Common myeloid progenitor, CD34-positive (primary cell): ENCODE measurements at regions not wholly inside any gene's neighbourhood (a gene's known extent, or its start where the extent isn't known, plus 50 kb on each side); places are given as distances from the start of the nearest gene placed in this dataset.
"Not testable (repeated sequence)": the region's sequence is repeated elsewhere in the genome, so short reads cannot be mapped to it uniquely, and the experiment has no call there.

Source experiments
- CTCF ChIA-PET: fragments of 350-600 bp; sonication (Branson Sonifier 250); formaldehyde crosslinking; loops from one replicate; lab custom pipeline; 2021; ENCODE audit warnings: antibody characterized with exemption; lab: Charles Lee
- POLR2A ChIA-PET: fragments of 350-600 bp; sonication (Branson Sonifier 250); formaldehyde crosslinking; loops from one replicate; lab custom pipeline; 2021; ENCODE audit warnings: antibody characterized with exemption; lab: Charles Lee
- DNase-seq, 3 donors: peaks; one replicate each; pipeline versions ENCODE4 v3.0.0 to v3.0.0-alpha.2; 2013
- H3K27ac ChIP-seq, 2 experiments: 1 replicate in 1 of 2; 2 replicates in 1 of 2; pipeline ENCODE4 v1.7.0; 2013; ENCODE audit warnings: inconsistent platforms in 2 of 2, low read length in 2 of 2, mild to moderate bottlenecking in 2 of 2, low read depth in 1 of 2, moderate library complexity in 1 of 2; ENCODE audit not compliant: severe bottlenecking in 2 of 2, insufficient read depth in 1 of 2, poor library complexity in 1 of 2
- H3K27me3 ChIP-seq, 5 experiments: replicated peaks in 2 of 5; 1 replicate in 3 of 5; 2 replicates in 2 of 5; pipeline versions ENCODE4 v1.6.1 to v1.7.0; 2013; ENCODE audit warnings: low read length in 4 of 5, mild to moderate bottlenecking in 2 of 5, moderate library complexity in 2 of 5, inconsistent platforms in 1 of 5; ENCODE audit not compliant: insufficient read depth in 5 of 5, control insufficient read depth in 4 of 5
- H3K36me3 ChIP-seq, 4 experiments: 1 replicate in 2 of 4; 2 replicates in 2 of 4; pipeline versions ENCODE4 v1.6.1 to v1.7.0; 2013; ENCODE audit warnings: low read length in 3 of 4, control low read depth in 1 of 4, mild to moderate bottlenecking in 1 of 4; ENCODE audit not compliant: control insufficient read depth in 4 of 4, insufficient read depth in 4 of 4
- H3K4me1 ChIP-seq, 4 experiments: 1 replicate in 3 of 4; 2 replicates in 1 of 4; pipeline versions ENCODE4 v1.6.1 to v1.7.1; 2013; ENCODE audit warnings: low read length in 3 of 4, mild to moderate bottlenecking in 3 of 4, control low read depth in 1 of 4, inconsistent platforms in 1 of 4, moderate library complexity in 1 of 4; ENCODE audit not compliant: control insufficient read depth in 4 of 4, insufficient read depth in 4 of 4; ENCODE audit errors: control extremely low read depth in 1 of 4
- H3K4me3 ChIP-seq, 7 experiments: 1 replicate in 4 of 7; 2 replicates in 3 of 7; pipeline versions ENCODE4 v1.5.1 to v1.7.0; 2013; ENCODE audit warnings: mild to moderate bottlenecking in 7 of 7, low read length in 6 of 7, moderate library complexity in 6 of 7, inconsistent platforms in 2 of 7, low read depth in 2 of 7, control low read depth in 1 of 7; ENCODE audit not compliant: insufficient read depth in 4 of 7, control insufficient read depth in 1 of 7; ENCODE audit errors: extremely low read depth in 1 of 7
- H3K9me3 ChIP-seq, 5 experiments: 1 replicate in 4 of 5; 2 replicates in 1 of 5; pipeline versions ENCODE4 v1.6.1 to v1.7.1; 2013; ENCODE audit warnings: low read length in 4 of 5, mild to moderate bottlenecking in 2 of 5, inconsistent platforms in 1 of 5, low read depth in 1 of 5, moderate library complexity in 1 of 5; ENCODE audit not compliant: control insufficient read depth in 4 of 5, insufficient read depth in 2 of 5; ENCODE audit errors: control extremely low read depth in 1 of 5
- WGBS: methylation state at CpG from one replicate; pipeline ENCODE4 v1.1.5; 2013; ENCODE audit not compliant: insufficient coverage; 5-methylcytosine and 5-hydroxymethylcytosine counted together

GRCh38 chr20:29309481-29309880 is 1948.0 kb upstream of the DEFB115 start:
- H3K4me3 ChIP-seq, H3K27ac ChIP-seq, POLR2A ChIA-PET, CTCF ChIA-PET, H3K4me1 ChIP-seq, DNase-seq, H3K36me3 ChIP-seq, H3K27me3 ChIP-seq: not testable (repeated sequence)
- peaks cover 0 to 13% (median 3%) of the 10 kb centered on the region in 5 experiments for H3K9me3 ChIP-seq
- WGBS, result 87% methylated on average over 15 of the region's 17 CpGs

GRCh38 chr20:29311046-29311445 is 1946.4 kb upstream of the DEFB115 start:
- H3K4me1 ChIP-seq, H3K27me3 ChIP-seq, H3K36me3 ChIP-seq, CTCF ChIA-PET, POLR2A ChIA-PET, DNase-seq, H3K27ac ChIP-seq, H3K4me3 ChIP-seq: not testable (repeated sequence)
- 83% methylated on average over 2 of the region's 16 CpGs for WGBS
- peaks cover 0 to 12% (median 3%) of the 10 kb centered on the region in 5 experiments for H3K9me3 ChIP-seq

- WGBS, result 51% methylated on average over 4 of the region's 8 CpGs
- H3K36me3 ChIP-seq, H3K4me1 ChIP-seq, H3K27me3 ChIP-seq, H3K27ac ChIP-seq, DNase-seq, CTCF ChIA-PET, H3K9me3 ChIP-seq, POLR2A ChIA-PET, H3K4me3 ChIP-seq: not testable (repeated sequence)
These were observed 1944.8 kb upstream of the DEFB115 start for GRCh38 chr20:29312679-29313078.

- CTCF ChIA-PET, result no interaction called here
- 84% methylated on average over 12 of the region's 18 CpGs for WGBS
- no peaks in the 10 kb centered on the region for H3K27me3 ChIP-seq
- H3K9me3 ChIP-seq, result peaks cover 0 to 7% (median 3%) of the 10 kb centered on the region in 5 experiments
- POLR2A ChIA-PET, result no interaction called here
- no peak for DNase-seq
- no peaks in the 10 kb centered on the region for H3K4me1 ChIP-seq
- no peak overlapping the region for H3K4me3 ChIP-seq
- H3K36me3 ChIP-seq, result no peaks in the 10 kb centered on the region
- no peak overlapping the region for H3K27ac ChIP-seq
These were observed 1944.0 kb upstream of the DEFB115 start for GRCh38 chr20:29313481-29313880.

- no peaks in the 10 kb centered on the region for H3K4me1 ChIP-seq
- ChIA-PET POLR2A (no interaction called here), CTCF (no interaction called here)
- H3K9me3 ChIP-seq, result peaks cover 0 to 13% (median 8%) of the 10 kb centered on the region in 5 experiments
- H3K27me3 ChIP-seq, result peaks cover 0 to 6% (median 0%) of the 10 kb centered on the region in 5 experiments
- 100% methylated on average over 5 of the region's 6 CpGs for WGBS
- no peaks in the 10 kb centered on the region for H3K36me3 ChIP-seq
- no peak overlapping the region for H3K4me3 ChIP-seq
- no peak for DNase-seq
- no peak overlapping the region for H3K27ac ChIP-seq
These were observed 1943.2 kb upstream of the DEFB115 start for GRCh38 chr20:29314294-29314693.

GRCh38 chr20:29318871-29319461 is 1938.5 kb upstream of the DEFB115 start:
- ChIA-PET CTCF (no interaction called here), POLR2A (no interaction called here)
- 78% methylated on average over 37 of the region's 37 CpGs for WGBS
- Histone ChIP-seq H3K27ac (no peak overlapping the region), H3K4me3 (no peak overlapping the region), H3K4me1 (no peaks in the 10 kb centered on the region), H3K36me3 (no peaks in the 10 kb centered on the region), H3K9me3 (peaks cover 0 to 16% (median 5%) of the 10 kb centered on the region in 5 experiments), H3K27me3 (peaks cover 0 to 19% (median 0%) of the 10 kb centered on the region in 5 experiments)
- DNase-seq, result no peak

GRCh38 chr20:29319725-29320124 is 1937.7 kb upstream of the DEFB115 start:
- no peaks in the 10 kb centered on the region for H3K36me3 ChIP-seq
- 69% methylated on average over 18 of the region's 23 CpGs for WGBS
- H3K27me3 ChIP-seq, result peaks cover 0 to 21% (median 0%) of the 10 kb centered on the region in 5 experiments
- H3K9me3 ChIP-seq, result peaks cover 0 to 21% (median 7%) of the 10 kb centered on the region in 5 experiments
- no peaks in the 10 kb centered on the region for H3K4me1 ChIP-seq
- POLR2A ChIA-PET, result no interaction called here
- H3K27ac ChIP-seq, result no peak overlapping the region
- no peak overlapping the region for H3K4me3 ChIP-seq
- no peak for DNase-seq
- CTCF ChIA-PET, result no interaction called here
